ENCODE measurements at regions not wholly inside any gene's neighbourhood (a gene's known extent, or its start where the extent isn't known, plus 50 kb on each side); places are given as distances from the start of the nearest gene placed in this dataset.

DNA sequence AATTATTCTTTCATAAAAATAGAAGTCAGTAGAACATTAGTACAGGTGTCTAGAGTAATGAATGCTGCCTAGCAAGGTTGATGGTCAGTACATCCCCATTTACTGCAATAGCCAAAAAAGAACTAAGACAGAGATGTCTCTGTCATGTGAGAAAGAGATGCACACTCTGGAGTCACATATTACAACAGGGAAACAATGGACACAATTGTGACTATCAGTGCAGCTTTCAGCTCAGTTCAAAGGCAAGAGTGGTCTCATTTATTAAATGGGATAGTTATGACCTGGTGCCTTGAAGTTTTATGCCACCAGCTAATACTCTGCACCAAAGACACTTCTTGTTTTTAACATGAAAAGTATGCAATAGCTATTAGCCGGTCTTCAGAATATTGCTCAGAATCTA is 194.9 kb upstream of the CHAC2 start:
- TF ChIP-seq, protein P1, sequence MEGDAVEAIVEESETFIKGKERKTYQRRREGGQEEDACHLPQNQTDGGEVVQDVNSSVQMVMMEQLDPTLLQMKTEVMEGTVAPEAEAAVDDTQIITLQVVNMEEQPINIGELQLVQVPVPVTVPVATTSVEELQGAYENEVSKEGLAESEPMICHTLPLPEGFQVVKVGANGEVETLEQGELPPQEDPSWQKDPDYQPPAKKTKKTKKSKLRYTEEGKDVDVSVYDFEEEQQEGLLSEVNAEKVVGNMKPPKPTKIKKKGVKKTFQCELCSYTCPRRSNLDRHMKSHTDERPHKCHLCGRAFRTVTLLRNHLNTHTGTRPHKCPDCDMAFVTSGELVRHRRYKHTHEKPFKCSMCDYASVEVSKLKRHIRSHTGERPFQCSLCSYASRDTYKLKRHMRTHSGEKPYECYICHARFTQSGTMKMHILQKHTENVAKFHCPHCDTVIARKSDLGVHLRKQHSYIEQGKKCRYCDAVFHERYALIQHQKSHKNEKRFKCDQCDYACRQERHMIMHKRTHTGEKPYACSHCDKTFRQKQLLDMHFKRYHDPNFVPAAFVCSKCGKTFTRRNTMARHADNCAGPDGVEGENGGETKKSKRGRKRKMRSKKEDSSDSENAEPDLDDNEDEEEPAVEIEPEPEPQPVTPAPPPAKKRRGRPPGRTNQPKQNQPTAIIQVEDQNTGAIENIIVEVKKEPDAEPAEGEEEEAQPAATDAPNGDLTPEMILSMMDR (IDR thresholded peaks at IDR 0.05), result no peak
- TF ChIP-seq CHD4 (IDR thresholded peaks at IDR 0.05; ENCODE audit: borderline replicate concordance) (no peak), EP300 (IDR thresholded peaks at IDR 0.05) (no peak), RARB (CRISPR knock-in tag; IDR thresholded peaks at IDR 0.05) (no peak), FOXS1 (CRISPR knock-in tag; IDR thresholded peaks at IDR 0.05) (no peak), SREBF2 (IDR thresholded peaks at IDR 0.05) (no peak)
- TF ChIP-seq, protein P2, sequence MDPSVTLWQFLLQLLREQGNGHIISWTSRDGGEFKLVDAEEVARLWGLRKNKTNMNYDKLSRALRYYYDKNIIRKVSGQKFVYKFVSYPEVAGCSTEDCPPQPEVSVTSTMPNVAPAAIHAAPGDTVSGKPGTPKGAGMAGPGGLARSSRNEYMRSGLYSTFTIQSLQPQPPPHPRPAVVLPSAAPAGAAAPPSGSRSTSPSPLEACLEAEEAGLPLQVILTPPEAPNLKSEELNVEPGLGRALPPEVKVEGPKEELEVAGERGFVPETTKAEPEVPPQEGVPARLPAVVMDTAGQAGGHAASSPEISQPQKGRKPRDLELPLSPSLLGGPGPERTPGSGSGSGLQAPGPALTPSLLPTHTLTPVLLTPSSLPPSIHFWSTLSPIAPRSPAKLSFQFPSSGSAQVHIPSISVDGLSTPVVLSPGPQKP (IDR thresholded peaks at IDR 0.05; ENCODE audit: low read depth, low read length), result no peak
- TF ChIP-seq, protein P3, sequence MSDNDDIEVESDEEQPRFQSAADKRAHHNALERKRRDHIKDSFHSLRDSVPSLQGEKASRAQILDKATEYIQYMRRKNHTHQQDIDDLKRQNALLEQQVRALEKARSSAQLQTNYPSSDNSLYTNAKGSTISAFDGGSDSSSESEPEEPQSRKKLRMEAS (IDR thresholded peaks at IDR 0.05), result no peak
- TF ChIP-seq, protein P4, sequence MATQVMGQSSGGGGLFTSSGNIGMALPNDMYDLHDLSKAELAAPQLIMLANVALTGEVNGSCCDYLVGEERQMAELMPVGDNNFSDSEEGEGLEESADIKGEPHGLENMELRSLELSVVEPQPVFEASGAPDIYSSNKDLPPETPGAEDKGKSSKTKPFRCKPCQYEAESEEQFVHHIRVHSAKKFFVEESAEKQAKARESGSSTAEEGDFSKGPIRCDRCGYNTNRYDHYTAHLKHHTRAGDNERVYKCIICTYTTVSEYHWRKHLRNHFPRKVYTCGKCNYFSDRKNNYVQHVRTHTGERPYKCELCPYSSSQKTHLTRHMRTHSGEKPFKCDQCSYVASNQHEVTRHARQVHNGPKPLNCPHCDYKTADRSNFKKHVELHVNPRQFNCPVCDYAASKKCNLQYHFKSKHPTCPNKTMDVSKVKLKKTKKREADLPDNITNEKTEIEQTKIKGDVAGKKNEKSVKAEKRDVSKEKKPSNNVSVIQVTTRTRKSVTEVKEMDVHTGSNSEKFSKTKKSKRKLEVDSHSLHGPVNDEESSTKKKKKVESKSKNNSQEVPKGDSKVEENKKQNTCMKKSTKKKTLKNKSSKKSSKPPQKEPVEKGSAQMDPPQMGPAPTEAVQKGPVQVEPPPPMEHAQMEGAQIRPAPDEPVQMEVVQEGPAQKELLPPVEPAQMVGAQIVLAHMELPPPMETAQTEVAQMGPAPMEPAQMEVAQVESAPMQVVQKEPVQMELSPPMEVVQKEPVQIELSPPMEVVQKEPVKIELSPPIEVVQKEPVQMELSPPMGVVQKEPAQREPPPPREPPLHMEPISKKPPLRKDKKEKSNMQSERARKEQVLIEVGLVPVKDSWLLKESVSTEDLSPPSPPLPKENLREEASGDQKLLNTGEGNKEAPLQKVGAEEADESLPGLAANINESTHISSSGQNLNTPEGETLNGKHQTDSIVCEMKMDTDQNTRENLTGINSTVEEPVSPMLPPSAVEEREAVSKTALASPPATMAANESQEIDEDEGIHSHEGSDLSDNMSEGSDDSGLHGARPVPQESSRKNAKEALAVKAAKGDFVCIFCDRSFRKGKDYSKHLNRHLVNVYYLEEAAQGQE (IDR thresholded peaks at IDR 0.05), result no peak

Data from A549 (cell line).